DND-41 (cell line): ENCODE measurements at regions not wholly inside any gene's neighbourhood (a gene's known extent, or its start where the extent isn't known, plus 50 kb on each side); places are given as distances from the start of the nearest gene placed in this dataset.

Experiments used
- ATAC-seq: fragments of 200-7000 bp; cut with Tn5 transposase; 3 replicates; pipeline ENCODE4 v1.9.1; 2021; ENCODE audit warnings: low read depth; ENCODE audit not compliant: insufficient read depth
- DNase-seq: peaks from one replicate; pipeline ENCODE4 v3.0.0-alpha.2; 2020
- H2AFZ ChIP-seq: 2 replicates; pipeline ENCODE4 v1.6.0; 2012; ENCODE audit warnings: low read depth, low read length
- H3K27ac ChIP-seq: 2 replicates; pipeline ENCODE4 v1.5.1; 2012; ENCODE audit warnings: low read length, inconsistent platforms
- H3K27me3 ChIP-seq: fragments of 200-600 bp; sonication (generic); 2 replicates; pipeline ENCODE4 v1.6.0; 2012; ENCODE audit warnings: low read length, mild to moderate bottlenecking, inconsistent platforms; ENCODE audit not compliant: insufficient read depth, poor library complexity
- H3K36me3 ChIP-seq: 2 replicates; pipeline ENCODE4 v1.5.1; 2012; ENCODE audit warnings: low read length, inconsistent platforms; ENCODE audit not compliant: insufficient read depth
- H3K4me1 ChIP-seq: 2 replicates; pipeline ENCODE4 v1.5.1; 2012; ENCODE audit warnings: mild to moderate bottlenecking, low read length; ENCODE audit not compliant: insufficient read depth
- H3K4me2 ChIP-seq: 2 replicates; pipeline ENCODE4 v1.6.0; 2012; ENCODE audit warnings: mild to moderate bottlenecking, moderate library complexity, low read length, inconsistent platforms; ENCODE audit not compliant: insufficient read depth
- H3K4me3 ChIP-seq, 2 experiments: fragments of 200-600 bp in 1 of 2; shearing (Covaris generic) in 1 of 2; 2 replicates each; pipeline ENCODE4 v1.5.1; 2012 to 2016; ENCODE audit warnings: inconsistent platforms in 2 of 2, low read length in 2 of 2, mild to moderate bottlenecking in 2 of 2, low read depth in 1 of 2, moderate library complexity in 1 of 2
- H3K79me2 ChIP-seq: 2 replicates; pipeline ENCODE4 v1.6.0; 2012; ENCODE audit warnings: low read length, inconsistent platforms; ENCODE audit not compliant: insufficient read depth
- H3K9ac ChIP-seq: 2 replicates; pipeline ENCODE4 v1.6.0; 2012; ENCODE audit warnings: low read depth, mild to moderate bottlenecking, inconsistent platforms, low read length, moderate library complexity
- H3K9me3 ChIP-seq: 2 replicates; pipeline ENCODE4 v1.5.1; 2012; ENCODE audit warnings: low read length, moderate library complexity, mild to moderate bottlenecking, inconsistent platforms; ENCODE audit not compliant: insufficient read depth, severe bottlenecking
- H4K20me1 ChIP-seq: 2 replicates; pipeline ENCODE4 v1.6.0; 2012; ENCODE audit warnings: low read length; ENCODE audit not compliant: insufficient read depth
- CTCF ChIP-seq: IDR thresholded peaks from 2 replicates; pipeline ENCODE4 v1.5.1; 2012; ENCODE audit warnings: borderline replicate concordance, low read length, moderate library complexity, mild to moderate bottlenecking; ENCODE audit not compliant: poor library complexity, severe bottlenecking; ENCODE audit errors: extremely low read depth
- EZH2 ChIP-seq: IDR thresholded peaks from 3 replicates; pipeline ENCODE4 v1.6.1; 2012; ENCODE audit warnings: borderline replicate concordance, low read depth, mild to moderate bottlenecking, moderate library complexity, low read length, inconsistent platforms; ENCODE audit not compliant: severe bottlenecking

- Histone ChIP-seq H3K4me2 (no peak overlapping the region), H3K4me3 (no peak overlapping the region), H3K27me3 (no peaks in the 10 kb centered on the region), H3K4me1 (no peaks in the 10 kb centered on the region), H4K20me1 (no peaks in the 10 kb centered on the region), H3K79me2 (peaks cover 76% of the 10 kb centered on the region), H3K9me3 (no peaks in the 10 kb centered on the region), H3K36me3 (no peaks in the 10 kb centered on the region), H2AFZ (no peak overlapping the region), H3K27ac (no peak overlapping the region), H3K9ac (no peak overlapping the region)
- ATAC-seq (no peak), DNase-seq (no peak)
- no peak for TF ChIP-seq CTCF
- TF ChIP-seq EZH2, result no peak
Measured at GRCh38 chr1:42003433-42003832, 84.7 kb upstream of the HIVEP3 start.

GRCh38 chr1:42002220-42002619 lies 83.5 kb upstream of the HIVEP3 start:
- H3K4me1 ChIP-seq, result no peaks in the 10 kb centered on the region
- H3K9me3 ChIP-seq, result no peaks in the 10 kb centered on the region
- H3K79me2 ChIP-seq, result peaks cover 81% of the 10 kb centered on the region
- no peak overlapping the region for H3K27ac ChIP-seq
- H3K4me3 ChIP-seq, result no peak overlapping the region
- H3K36me3 ChIP-seq, result no peaks in the 10 kb centered on the region
- DNase-seq (no peak), ATAC-seq (no peak)
- no peak overlapping the region for H3K4me2 ChIP-seq
- no peaks in the 10 kb centered on the region for H3K27me3 ChIP-seq
- TF ChIP-seq CTCF (no peak), EZH2 (no peak)
- no peaks in the 10 kb centered on the region for H4K20me1 ChIP-seq
- no peak overlapping the region for H2AFZ ChIP-seq
- no peak overlapping the region for H3K9ac ChIP-seq

GRCh38 chr1:42000766-42001165 lies 82.0 kb upstream of the HIVEP3 start:
- H3K9me3 ChIP-seq, result no peaks in the 10 kb centered on the region
- H2AFZ ChIP-seq, result no peak overlapping the region
- H3K4me1 ChIP-seq, result no peaks in the 10 kb centered on the region

More at GRCh38 chr1:42000766-42001165, 82.0 kb upstream of the HIVEP3 start:
- TF ChIP-seq EZH2 (no peak), CTCF (no peak)
- H3K27me3 ChIP-seq, result no peaks in the 10 kb centered on the region
- H3K36me3 ChIP-seq, result no peaks in the 10 kb centered on the region
- peaks cover 81% of the 10 kb centered on the region for H3K79me2 ChIP-seq
- H3K4me2 ChIP-seq, result no peak overlapping the region
- H4K20me1 ChIP-seq, result no peaks in the 10 kb centered on the region
- no peak overlapping the region for H3K27ac ChIP-seq
- no peak overlapping the region for H3K9ac ChIP-seq
- no peak overlapping the region for H3K4me3 ChIP-seq
- ATAC-seq (no peak), DNase-seq (no peak)
